HepG2 (cell line): ENCODE measurements at regions not wholly inside any gene's neighbourhood (a gene's known extent, or its start where the extent isn't known, plus 50 kb on each side); places are given as distances from the start of the nearest gene placed in this dataset.

ENCODE experiments used
- ATAC-seq: fragments of 200-7000 bp; cut with Tn5 transposase; 3 replicates; pipeline ENCODE4 v1.9.1; 2020; ENCODE audit warnings: mild to moderate bottlenecking, moderate library complexity
- BruUV-seq: library from RNA; stranded (reverse); fragments of 400-500 nt; replicated peaks from 2 replicates; lab custom pipeline; 2021; lab: Mats Ljungman, UMichigan
- CTCF ChIA-PET: fragments of 300-600 bp; formaldehyde crosslinking; extraction: SDS; loops from one replicate; lab custom pipeline; 2021; ENCODE audit warnings: low total read pairs, inconsistent platforms, low intra/inter-chr PET ratio; lab: Yijun Ruan, JAX
- POLR2A ChIA-PET: fragments of 350-600 bp; sonication (Branson Sonifier 250); formaldehyde crosslinking; loops from one replicate; lab custom pipeline; 2020; ENCODE audit warnings: antibody characterized with exemption, inconsistent platforms; lab: Yijun Ruan, JAX
- DNase-seq: peaks from one replicate; pipeline ENCODE4 v3.0.0-alpha.2; 2015; ENCODE audit warnings: low spot score
- FAIRE-seq: peaks from 3 replicates; lab custom pipeline; 2011; peaks lifted over from hg19 to GRCh38; lab: Jason Lieb, UNC
- H2AFZ ChIP-seq: one replicate; pipeline ENCODE4 v1.6.1; 2011; ENCODE audit warnings: low read length, inconsistent platforms
- H3K27ac ChIP-seq: fragments of 300-600 bp; 3 replicates; pipeline ENCODE4 v1.8.0; 2011; ENCODE audit warnings: mixed run types, mild to moderate bottlenecking, mixed read lengths, low read length, inconsistent platforms; ENCODE audit not compliant: insufficient read depth; ENCODE audit errors: extremely low read length
- H3K27me3 ChIP-seq, 2 experiments: fragments of 200-600 bp in 1 of 2; 2 replicates in 1 of 2; 3 replicates in 1 of 2; pipeline versions ENCODE4 v1.6.0 to v1.8.0; 2011; ENCODE audit warnings: low read length in 2 of 2, mild to moderate bottlenecking in 2 of 2, moderate library complexity in 2 of 2, inconsistent platforms in 1 of 2; ENCODE audit not compliant: insufficient read depth in 2 of 2, control insufficient read depth in 1 of 2
- H3K36me3 ChIP-seq, 2 experiments: fragments of 200-600 bp in 1 of 2; replicated peaks in 1 of 2; 2 replicates in 1 of 2; 3 replicates in 1 of 2; pipeline versions ENCODE4 v1.5.1 to v1.8.0; 2011; ENCODE audit warnings: low read length in 2 of 2, inconsistent platforms in 1 of 2; ENCODE audit not compliant: insufficient read depth in 2 of 2, control insufficient read depth in 1 of 2
- H3K4me1 ChIP-seq: 2 replicates; pipeline ENCODE4 v1.5.1; 2012; ENCODE audit warnings: low read length, inconsistent platforms; ENCODE audit not compliant: insufficient read depth
- H3K4me2 ChIP-seq: 2 replicates; pipeline ENCODE4 v1.6.0; 2011; ENCODE audit warnings: low read depth, low read length, inconsistent platforms
- H3K4me3 ChIP-seq, 3 experiments: fragments of 200-600 bp in 1 of 3; sonication (generic), shearing (Covaris generic) in 1 of 3; replicated peaks in 1 of 3; 2 replicates each; pipeline ENCODE4 v1.5.1; 2011 to 2016; ENCODE audit warnings: low read length in 3 of 3, inconsistent platforms in 2 of 3, low read depth in 2 of 3, mild to moderate bottlenecking in 2 of 3, control low read depth in 1 of 3, mixed read lengths in 1 of 3; ENCODE audit not compliant: insufficient read depth in 1 of 3
- H3K79me2 ChIP-seq: one replicate; pipeline ENCODE4 v1.6.1; 2011; ENCODE audit warnings: low read length, inconsistent platforms; ENCODE audit not compliant: insufficient read depth
- H3K9ac ChIP-seq: 2 replicates; pipeline ENCODE4 v1.6.0; 2011; ENCODE audit warnings: mild to moderate bottlenecking, low read depth, low read length, inconsistent platforms; ENCODE audit not compliant: insufficient read depth
- H3K9me3 ChIP-seq: 2 replicates; pipeline ENCODE4 v1.5.1; 2012; ENCODE audit warnings: mild to moderate bottlenecking, low read length
- H4K20me1 ChIP-seq: 2 replicates; pipeline ENCODE4 v1.6.0; 2011; ENCODE audit warnings: inconsistent platforms, mild to moderate bottlenecking, low read length, moderate library complexity; ENCODE audit not compliant: insufficient read depth
- ATRX ChIP-seq: sonication (generic); formaldehyde crosslinking; IDR thresholded peaks from 2 replicates; pipeline ENCODE4 v1.4.0; 2020; ENCODE audit warnings: missing genetic modification reagents, borderline replicate concordance
- CENPX ChIP-seq: sonication (generic); formaldehyde crosslinking; IDR thresholded peaks from 2 replicates; pipeline ENCODE4 v1.9.0; 2021; ENCODE audit warnings: mild to moderate bottlenecking, missing genetic modification reagents, moderate library complexity
- CTCF ChIP-seq: sonication (generic); formaldehyde crosslinking; IDR thresholded peaks from 2 replicates; pipeline ENCODE4 v1.5.0; 2020; ENCODE audit warnings: mild to moderate bottlenecking, missing genetic modification reagents, moderate library complexity
- DDIT3 ChIP-seq: sonication (generic); formaldehyde crosslinking; IDR thresholded peaks from 2 replicates; pipeline ENCODE4 v1.4.0; 2020; ENCODE audit warnings: mild to moderate bottlenecking, missing genetic modification reagents
- JUND ChIP-seq: sonication (generic); formaldehyde crosslinking; IDR thresholded peaks from 2 replicates; pipeline ENCODE4 v1.8.0; 2022; ENCODE audit warnings: mild to moderate bottlenecking, missing genetic modification reagents
- KLF16 ChIP-seq, 2 experiments: sonication (generic) in 1 of 2; formaldehyde crosslinking in 1 of 2; IDR thresholded peaks; 2 replicates each; pipeline versions ENCODE4 v1.6.1 to v1.8.0; 2016 to 2023; ENCODE audit warnings: missing genetic modification reagents in 2 of 2, missing compliant biosample characterization in 1 of 2
- MXI1 ChIP-seq: IDR thresholded peaks from 3 replicates; pipeline ENCODE4 v1.6.1; 2012; ENCODE audit warnings: low read depth, low read length, inconsistent platforms, borderline replicate concordance
- NR1H2 ChIP-seq: sonication (generic); formaldehyde crosslinking; IDR thresholded peaks from 2 replicates; pipeline ENCODE4 v1.8.1; 2022; ENCODE audit warnings: low read depth, missing genetic modification reagents, borderline replicate concordance
- RAD21 ChIP-seq: fragments of 450-650 bp; formaldehyde crosslinking; IDR thresholded peaks from 2 replicates; pipeline ENCODE4 v1.5.0; 2020; ENCODE audit warnings: mild to moderate bottlenecking
- SMC3 ChIP-seq: IDR thresholded peaks from 2 replicates; pipeline ENCODE4 v1.6.1; 2011; ENCODE audit warnings: low read length, improper control_type of control experiment
- SRSF9 ChIP-seq: fragments of 200-400 bp; formaldehyde crosslinking; IDR thresholded peaks from 2 replicates; pipeline ENCODE4 v1.6.1; 2018; ENCODE audit warnings: borderline replicate concordance, mild to moderate bottlenecking, low read depth, low read length; ENCODE audit not compliant: insufficient read depth, poor library complexity, severe bottlenecking
- STAG1 ChIP-seq: sonication (generic); formaldehyde crosslinking; IDR thresholded peaks from 2 replicates; pipeline ENCODE4 v1.4.0; 2020; ENCODE audit warnings: missing genetic modification reagents
- SYNCRIP ChIP-seq: fragments of 200-400 bp; formaldehyde crosslinking; IDR thresholded peaks from 2 replicates; pipeline ENCODE4 v1.6.1; 2018; ENCODE audit warnings: mild to moderate bottlenecking, low read depth, low read length; ENCODE audit not compliant: insufficient read depth
- TMF1 ChIP-seq: sonication (generic); formaldehyde crosslinking; IDR thresholded peaks from 2 replicates; pipeline ENCODE4 v1.8.1; 2022; ENCODE audit warnings: low read depth, missing genetic modification reagents
- XRCC5 ChIP-seq: fragments of 200-400 bp; formaldehyde crosslinking; optimal IDR thresholded peaks from 2 replicates; pipeline ENCODE3; 2017; ENCODE audit warnings: mild to moderate bottlenecking, low read length
- ZBTB25 ChIP-seq: IDR thresholded peaks from 2 replicates; pipeline ENCODE4 v1.6.1; 2018; ENCODE audit warnings: missing genetic modification reagents
- ZBTB39 ChIP-seq: sonication (generic); formaldehyde crosslinking; IDR thresholded peaks from 2 replicates; pipeline ENCODE4 v1.5.0; 2020; ENCODE audit warnings: missing genetic modification reagents
- ZFY ChIP-seq: sonication (generic); formaldehyde crosslinking; IDR thresholded peaks from 2 replicates; pipeline ENCODE4 v1.4.0; 2020; ENCODE audit warnings: missing genetic modification reagents
- ZNF180 ChIP-seq: sonication (generic); formaldehyde crosslinking; IDR thresholded peaks from 2 replicates; pipeline ENCODE4 v1.4.0; 2020; ENCODE audit warnings: low read depth, missing genetic modification reagents, borderline replicate concordance
- ZNF296 ChIP-seq: sonication (generic); formaldehyde crosslinking; conservative IDR thresholded peaks from 2 replicates; pipeline ENCODE4 v1.5.0; 2020; ENCODE audit warnings: mild to moderate bottlenecking, missing genetic modification reagents
- ZNF839 ChIP-seq: sonication (generic); formaldehyde crosslinking; IDR thresholded peaks from 2 replicates; pipeline ENCODE4 v1.4.0; 2020; ENCODE audit warnings: missing genetic modification reagents, mild to moderate bottlenecking, borderline replicate concordance
- WGBS: methylation state at CpG from one replicate; pipeline ENCODE4 v1.1.6; 2017; ENCODE audit warnings: low lambda C conversion rate; 5-methylcytosine and 5-hydroxymethylcytosine counted together
- in situ Hi-C: cut with HindIII; loops from 2 replicates; pipeline ENCODE4 v1.10.0; 2017; ENCODE audit warnings: low pct_unique_long_range_greater_than_20kb; ENCODE audit not compliant: extremely low pct_ligation_motif_present
- intact Hi-C: fragments of 100-400 bp; cut with micrococcal nuclease; formaldehyde crosslinking; loops from one replicate; pipeline ENCODE4 v1.10.0; 2022; ENCODE audit not compliant: unreplicated experiment

GRCh38 chr2:149715005-149715592, 127.5 kb upstream of the MMADHC start:
- CTCF ChIA-PET, result interaction anchor here (1.6 kb wide), 2 partner anchors 116 to 118 kb away, joined by 3 to 9 read pairs; no protein-coding TSS in a partner anchor
- H3K9ac ChIP-seq, result no peak overlapping the region
- no peaks in the 10 kb centered on the region for H3K79me2 ChIP-seq
- peak; percentile 98 for ATAC-seq
- POLR2A ChIA-PET, result no interaction called here
- DNase-seq, result peak; percentile 12
- no peak overlapping the region for H3K4me2 ChIP-seq
- H3K4me1 ChIP-seq, result 0 out of 2 replicates have a peak, but pooled peaks cover 5% of the 10 kb centered on the region
- no peaks in the 10 kb centered on the region for H3K27me3 ChIP-seq
- FAIRE-seq, result peak; percentile 87
- no peak overlapping the region for H3K4me3 ChIP-seq
- in situ Hi-C loops, result loop anchor here (10.0 kb wide), 1 partner anchor 110 kb away; no protein-coding TSS in a partner anchor
- intact Hi-C loops, result loop anchor here (1.0 kb wide), 1 partner anchor 118 kb away; no protein-coding TSS in a partner anchor
- no peak overlapping the region for H2AFZ ChIP-seq
- no peak overlapping the region for H3K27ac ChIP-seq
- no TSS peak for BruUV-seq
- H4K20me1 ChIP-seq, result no peaks in the 10 kb centered on the region
- 34% methylated on average over 3 of the region's 3 CpGs for WGBS
- no peaks in the 10 kb centered on the region for H3K9me3 ChIP-seq
- no peaks in the 10 kb centered on the region for H3K36me3 ChIP-seq
- no peak for TF ChIP-seq ZNF180 (CRISPR knock-in tag)
- no peak for TF ChIP-seq NR1H2
- no peak for TF ChIP-seq ZBTB39 (CRISPR knock-in tag)
- peak; percentile 59 for TF ChIP-seq SMC3
- TF ChIP-seq TMF1 (CRISPR knock-in tag), result no peak
- TF ChIP-seq DDIT3 (CRISPR knock-in tag), result no peak
- peak; percentile 62 for TF ChIP-seq CTCF (CRISPR knock-in tag)
- no peak for TF ChIP-seq ZNF839 (CRISPR knock-in tag)
- peak; percentile 51 for TF ChIP-seq STAG1
- 0 out of 2 replicates have a peak, but pooled peaks have one; percentile 26 for TF ChIP-seq RAD21 (CRISPR knock-in tag)
- no peak for TF ChIP-seq JUND (CRISPR knock-in tag)
- TF ChIP-seq SYNCRIP, result no peak
- TF ChIP-seq MXI1, result no peak
- TF ChIP-seq CENPX, result no peak
- no peak for TF ChIP-seq ATRX (CRISPR knock-in tag)
- TF ChIP-seq KLF16 (CRISPR knock-in tag; IDR thresholded peaks at IDR 0.05), result no peak
- TF ChIP-seq ZNF296 (CRISPR knock-in tag), result no peak
- TF ChIP-seq XRCC5, result peak; percentile 32
- TF ChIP-seq SRSF9, result no peak
- no peak for TF ChIP-seq ZBTB25 (CRISPR knock-in tag)
- TF ChIP-seq ZFY (CRISPR knock-in tag), result no peak
